ENCODE measurements at regions not wholly inside any gene's neighbourhood (a gene's known extent, or its start where the extent isn't known, plus 50 kb on each side); places are given as distances from the start of the nearest gene placed in this dataset.

GRCh38 chr13:74040200-74040599 is 94.0 kb downstream of the KLF12 start:
- no peak for FAIRE-seq

- no peak for FAIRE-seq
Observed at GRCh38 chr13:74039667-74040066, 94.5 kb downstream of the KLF12 start.

- FAIRE-seq = no peak
Observed at GRCh38 chr13:74039154-74039553, 95.0 kb downstream of the KLF12 start.

- FAIRE-seq = no peak
Observed at GRCh38 chr13:74037762-74038161, 96.4 kb downstream of the KLF12 start.

GRCh38 chr13:74036373-74036772 is 97.8 kb downstream of the KLF12 start:
- FAIRE-seq = no peak

- FAIRE-seq = no peak
Observed at GRCh38 chr13:74035896-74036295, 98.3 kb downstream of the KLF12 start.

- no peak for FAIRE-seq
Observed at GRCh38 chr13:74032325-74032724, 101.9 kb downstream of the KLF12 start.

- FAIRE-seq = no peak
Observed at GRCh38 chr13:74027161-74027779, 106.9 kb downstream of the KLF12 start.

GRCh38 chr13:74026753-74027152 is 107.5 kb downstream of the KLF12 start:
- no peak for FAIRE-seq

GRCh38 chr13:74025369-74025768 is 108.8 kb downstream of the KLF12 start:
- FAIRE-seq = no peak

GRCh38 chr13:74024856-74025255 is 109.3 kb downstream of the KLF12 start:
- no peak for FAIRE-seq

GRCh38 chr13:74024314-74024713 is 109.9 kb downstream of the KLF12 start:
- no peak for FAIRE-seq

- FAIRE-seq = no peak
Observed at GRCh38 chr13:74023484-74023883, 110.7 kb downstream of the KLF12 start.

GRCh38 chr13:74021505-74021904 is 112.7 kb downstream of the KLF12 start:
- no peak for FAIRE-seq

- no peak for FAIRE-seq
Observed at GRCh38 chr13:74018062-74018431, 116.2 kb downstream of the KLF12 start.

GRCh38 chr13:74017301-74018061 is 116.7 kb downstream of the KLF12 start:
- FAIRE-seq = no peak

- no peak for FAIRE-seq
Observed at GRCh38 chr13:74015137-74015536, 119.1 kb downstream of the KLF12 start.

GRCh38 chr13:74009100-74009668 is 125.0 kb downstream of the KLF12 start:
- FAIRE-seq = no peak

- no peak for FAIRE-seq
Observed at GRCh38 chr13:74006666-74007065, 127.5 kb downstream of the KLF12 start.

GRCh38 chr13:74005320-74006157 is 128.7 kb downstream of the KLF12 start:
- FAIRE-seq = no peak

- no peak for FAIRE-seq
Observed at GRCh38 chr13:74004109-74004508, 130.1 kb downstream of the KLF12 start.

- FAIRE-seq = no peak
Observed at GRCh38 chr13:74003374-74003773, 130.8 kb downstream of the KLF12 start.

GRCh38 chr13:74000876-74001275 is 133.3 kb downstream of the KLF12 start:
- FAIRE-seq = no peak
